Neutrophil (primary cell): ENCODE measurements at regions not wholly inside any gene's neighbourhood (a gene's known extent, or its start where the extent isn't known, plus 50 kb on each side); places are given as distances from the start of the nearest gene placed in this dataset.

Source experiments
- H3K27ac ChIP-seq: fragments of 200-600 bp; sonication (generic); 2 replicates; pipeline ENCODE4 v1.5.1; 2016; ENCODE audit warnings: mild to moderate bottlenecking, moderate library complexity
- H3K27me3 ChIP-seq: fragments of 200-600 bp; sonication (generic); 2 replicates; pipeline ENCODE4 v1.6.0; 2016; ENCODE audit warnings: mild to moderate bottlenecking
- H3K36me3 ChIP-seq: fragments of 200-600 bp; sonication (generic); 2 replicates; pipeline ENCODE4 v1.5.1; 2017
- H3K4me1 ChIP-seq, 2 experiments: fragments of 200-600 bp in 1 of 2; sonication (generic) in 1 of 2; 1 replicate in 1 of 2; 2 replicates in 1 of 2; pipeline versions ENCODE4 v1.5.1 to v1.6.1; 2013 to 2016; ENCODE audit warnings: low read depth in 1 of 2, low read length in 1 of 2, mild to moderate bottlenecking in 1 of 2, moderate library complexity in 1 of 2; ENCODE audit not compliant: control insufficient read depth in 1 of 2, insufficient read depth in 1 of 2
- H3K4me3 ChIP-seq, 2 experiments: fragments of 200-600 bp in 1 of 2; sonication (generic) in 1 of 2; 1 replicate in 1 of 2; 2 replicates in 1 of 2; pipeline ENCODE4 v1.5.1; 2013 to 2016; ENCODE audit warnings: low read depth in 1 of 2, low read length in 1 of 2, mild to moderate bottlenecking in 1 of 2, moderate library complexity in 1 of 2
- H3K9me3 ChIP-seq: fragments of 200-600 bp; sonication (generic); 2 replicates; pipeline ENCODE4 v1.5.1; 2016
- CTCF ChIP-seq: fragments of 200-600 bp; sonication (generic); IDR thresholded peaks from 2 replicates; pipeline ENCODE4 v1.5.1; 2016; ENCODE audit warnings: antibody characterized with exemption

GRCh38 chr2:34549710-34550345, 950.7 kb upstream of the FAM98A start:
- Histone ChIP-seq H3K9me3 (no peaks in the 10 kb centered on the region), H3K36me3 (no peaks in the 10 kb centered on the region), H3K4me1 (no peaks in the 10 kb centered on the region), H3K4me3 (no peak overlapping the region), H3K27me3 (no peaks in the 10 kb centered on the region), H3K27ac (no peak overlapping the region)
- no peak for TF ChIP-seq CTCF

GRCh38 chr2:34547900-34548299, 948.8 kb upstream of the FAM98A start:
- no peak for TF ChIP-seq CTCF
- Histone ChIP-seq H3K27ac (no peak overlapping the region), H3K4me1 (no peaks in the 10 kb centered on the region), H3K9me3 (no peaks in the 10 kb centered on the region), H3K4me3 (no peak overlapping the region), H3K36me3 (no peaks in the 10 kb centered on the region), H3K27me3 (no peaks in the 10 kb centered on the region)

- no peak overlapping the region for H3K27ac ChIP-seq
- H3K4me1 ChIP-seq = no peaks in the 10 kb centered on the region
- TF ChIP-seq CTCF = no peak
- H3K27me3 ChIP-seq = no peaks in the 10 kb centered on the region
- H3K4me3 ChIP-seq = no peak overlapping the region
- H3K36me3 ChIP-seq = no peaks in the 10 kb centered on the region
- no peaks in the 10 kb centered on the region for H3K9me3 ChIP-seq
These were observed 948.2 kb upstream of the FAM98A start for GRCh38 chr2:34547340-34547739.

GRCh38 chr2:34545486-34546136, 946.5 kb upstream of the FAM98A start:
- Histone ChIP-seq H3K4me3 (no peak overlapping the region), H3K36me3 (no peaks in the 10 kb centered on the region), H3K27ac (no peak overlapping the region), H3K4me1 (no peaks in the 10 kb centered on the region), H3K9me3 (no peaks in the 10 kb centered on the region), H3K27me3 (no peaks in the 10 kb centered on the region)
- TF ChIP-seq CTCF = no peak

- TF ChIP-seq CTCF = no peak
- Histone ChIP-seq H3K27ac (no peak overlapping the region), H3K4me1 (no peaks in the 10 kb centered on the region)
These were observed 935.7 kb upstream of the FAM98A start for GRCh38 chr2:34534761-34535160.

More at GRCh38 chr2:34534761-34535160, 935.7 kb upstream of the FAM98A start:
- Histone ChIP-seq H3K9me3 (no peaks in the 10 kb centered on the region), H3K4me3 (no peak overlapping the region), H3K36me3 (no peaks in the 10 kb centered on the region), H3K27me3 (no peaks in the 10 kb centered on the region)
